Aorta (tissue), 5 donors: ENCODE measurements at regions not wholly inside any gene's neighbourhood (a gene's known extent, or its start where the extent isn't known, plus 50 kb on each side); places are given as distances from the start of the nearest gene placed in this dataset.

Experiments
- ATAC-seq: fragments of 200-7000 bp; cut with Tn5 transposase; one replicate; pipeline ENCODE4 v1.9.1; 2022; ENCODE audit warnings: moderate library complexity; ENCODE audit not compliant: low FRiP score
- DNase-seq, 2 donors: peaks; one replicate each; pipeline ENCODE4 v3.0.0-alpha.2; 2020
- H3K27ac ChIP-seq, 2 donors: one replicate each; pipeline ENCODE4 v1.5.1; 2013; ENCODE audit warnings: low read length in 2 of 2, mild to moderate bottlenecking in 2 of 2, moderate library complexity in 2 of 2, control low read depth in 1 of 2, inconsistent platforms in 1 of 2, low read depth in 1 of 2
- H3K27me3 ChIP-seq, 2 donors: one replicate each; pipeline ENCODE4 v1.6.1; 2013; ENCODE audit warnings: control low read depth in 1 of 2, low read length in 1 of 2, mild to moderate bottlenecking in 1 of 2, moderate library complexity in 1 of 2; ENCODE audit not compliant: insufficient read depth in 2 of 2, control insufficient read depth in 1 of 2
- H3K36me3 ChIP-seq, 2 donors: one replicate each; pipeline ENCODE4 v1.6.1; 2013; ENCODE audit warnings: control low read depth in 1 of 2, low read length in 1 of 2, mild to moderate bottlenecking in 1 of 2; ENCODE audit not compliant: insufficient read depth in 2 of 2, control insufficient read depth in 1 of 2
- H3K4me1 ChIP-seq, 2 donors: one replicate each; pipeline ENCODE4 v1.6.1; 2013; ENCODE audit warnings: low read length in 2 of 2, control low read depth in 1 of 2, mild to moderate bottlenecking in 1 of 2, moderate library complexity in 1 of 2; ENCODE audit not compliant: insufficient read depth in 2 of 2, control insufficient read depth in 1 of 2
- H3K4me3 ChIP-seq, 2 donors: one replicate each; pipeline ENCODE4 v1.5.1; 2013; ENCODE audit warnings: low read length in 2 of 2, control low read depth in 1 of 2, mild to moderate bottlenecking in 1 of 2
- H3K9me3 ChIP-seq: one replicate; pipeline ENCODE4 v1.6.1; 2013; ENCODE audit warnings: mild to moderate bottlenecking, low read length; ENCODE audit not compliant: control insufficient read depth
- WGBS, 2 donors: extraction: QIAGEN DNeasy Blood & Tissue Kit; methylation state at CpG; one replicate each; pipeline ENCODE4 v1.1.7; 2013; 5-methylcytosine and 5-hydroxymethylcytosine counted together
- intact Hi-C, 2 donors: fragments of 100-400 bp; cut with DNase I; formaldehyde crosslinking; loops; one replicate each; pipeline versions ENCODE4 v1.14.2 to v1.15.0; 2022
- donor health status: healthy with polysubstance abuse.
- donor health status: Bipolar disorder and iron deficiency.
- donor health status: DM: no; HTN: no; CAD: no.
- donor health status: DM: no; HTN: no; CAD: no.
- donor health status: DM: yes; HTN: yes; CAD: no.

- H3K27me3 ChIP-seq: no peaks in the 10 kb centered on the region
- intact Hi-C loops: no loop called here
- 74 to 80% methylated on average over 1 of the region's 1 CpG for whole genome bisulfite sequencing, 2 donors
- no peaks in the 10 kb centered on the region for H3K36me3 ChIP-seq
- no peak overlapping the region for H3K4me3 ChIP-seq
- no peaks in the 10 kb centered on the region for H3K4me1 ChIP-seq
- no peaks in the 10 kb centered on the region for H3K9me3 ChIP-seq
- DNase-seq: no peak
- H3K27ac ChIP-seq: no peak overlapping the region
- no peak for ATAC-seq
Measured at GRCh38 chr7:49618028-49618427, 155.4 kb upstream of the VWC2 start.

- no peaks in the 10 kb centered on the region for H3K27me3 ChIP-seq
- no peak overlapping the region for H3K27ac ChIP-seq
- intact Hi-C loops: no loop called here
- WGBS, 2 donors: 63 to 66% methylated on average over 3 of the region's 3 CpGs
- H3K36me3 ChIP-seq: no peaks in the 10 kb centered on the region
- H3K9me3 ChIP-seq: no peaks in the 10 kb centered on the region
- DNase-seq (no peak), ATAC-seq (no peak)
- H3K4me1 ChIP-seq: no peaks in the 10 kb centered on the region
- H3K4me3 ChIP-seq: no peak overlapping the region
Measured at GRCh38 chr7:49623943-49624342, 149.5 kb upstream of the VWC2 start.

DNA sequence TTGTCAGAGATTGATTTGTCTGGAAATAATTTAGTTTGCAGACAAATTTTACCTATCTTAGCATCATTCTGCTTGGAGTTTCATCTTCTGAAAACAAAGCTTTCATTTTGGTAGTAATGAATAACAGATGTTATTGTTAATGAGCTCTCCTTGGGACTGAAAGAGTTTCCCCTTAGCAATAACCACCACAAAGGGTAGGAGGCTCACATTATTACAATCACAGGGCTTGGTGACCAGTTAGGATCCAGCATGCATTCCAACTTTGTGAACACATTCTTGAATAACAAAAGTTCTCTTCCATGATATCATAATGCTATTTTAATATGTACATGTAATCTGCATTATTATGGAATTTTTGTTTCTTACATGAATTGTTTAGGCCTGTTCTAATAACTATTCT, 148.8 kb upstream of the VWC2 start:
- H3K4me3 ChIP-seq: no peak overlapping the region
- no peaks in the 10 kb centered on the region for H3K4me1 ChIP-seq
- no peak overlapping the region for H3K27ac ChIP-seq
- H3K36me3 ChIP-seq: no peaks in the 10 kb centered on the region
- no peaks in the 10 kb centered on the region for H3K9me3 ChIP-seq
- intact Hi-C loops: no loop called here
- ATAC-seq (no peak), DNase-seq (no peak)
- no peaks in the 10 kb centered on the region for H3K27me3 ChIP-seq

- Histone ChIP-seq H3K9me3 (no peaks in the 10 kb centered on the region), H3K27ac (no peak overlapping the region), H3K4me3 (no peak overlapping the region), H3K36me3 (no peaks in the 10 kb centered on the region), H3K27me3 (no peaks in the 10 kb centered on the region), H3K4me1 (no peaks in the 10 kb centered on the region)
- DNase-seq: no peak
- intact Hi-C loops: no loop called here
- whole genome bisulfite sequencing, 2 donors: 77 to 79% methylated on average over 7 of the region's 7 CpGs
- no peak for ATAC-seq
Measured at GRCh38 chr7:49630513-49630912, 142.9 kb upstream of the VWC2 start.

DNA sequence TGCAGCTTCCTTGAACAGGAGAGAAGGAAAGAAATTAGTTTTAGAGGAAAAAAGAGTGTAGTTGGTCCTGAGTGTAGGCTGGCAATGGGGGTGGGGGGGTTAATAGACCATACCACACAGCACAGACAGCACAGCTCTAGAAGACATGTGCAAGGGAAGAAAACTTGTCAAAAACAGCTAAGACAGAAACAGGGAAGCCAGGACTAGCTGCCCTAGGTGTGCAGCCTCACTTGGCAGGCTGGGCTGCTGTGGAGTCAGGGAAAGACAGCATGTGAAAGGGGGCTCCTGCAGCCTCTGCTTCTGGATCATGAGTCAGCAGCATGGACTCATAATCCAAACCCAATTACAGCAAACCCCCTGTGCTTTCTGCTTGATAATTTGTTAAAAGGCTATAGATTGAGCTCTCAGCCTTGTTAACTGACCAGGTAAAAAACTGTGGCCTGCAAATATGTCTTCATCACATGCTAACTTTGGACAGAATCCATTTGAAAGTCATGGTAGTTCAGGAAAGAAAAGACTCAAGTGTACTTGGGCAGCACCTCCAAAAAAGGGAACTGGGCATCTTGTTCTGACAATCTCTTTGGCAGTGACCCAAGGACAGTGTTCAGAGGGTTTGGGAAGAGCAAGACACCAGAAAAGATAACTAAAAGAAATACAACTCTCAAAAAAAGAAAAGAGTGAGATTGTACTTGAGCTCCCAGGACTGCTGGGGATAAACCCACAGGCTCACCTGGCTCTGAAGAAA, 142.2 kb upstream of the VWC2 start:
- Histone ChIP-seq H3K27ac (no peak overlapping the region), H3K36me3 (no peaks in the 10 kb centered on the region), H3K4me3 (no peak overlapping the region), H3K9me3 (no peaks in the 10 kb centered on the region), H3K27me3 (no peaks in the 10 kb centered on the region), H3K4me1 (no peaks in the 10 kb centered on the region)
- DNase-seq (no peak), ATAC-seq (no peak)
- intact Hi-C loops: no loop called here

DNA sequence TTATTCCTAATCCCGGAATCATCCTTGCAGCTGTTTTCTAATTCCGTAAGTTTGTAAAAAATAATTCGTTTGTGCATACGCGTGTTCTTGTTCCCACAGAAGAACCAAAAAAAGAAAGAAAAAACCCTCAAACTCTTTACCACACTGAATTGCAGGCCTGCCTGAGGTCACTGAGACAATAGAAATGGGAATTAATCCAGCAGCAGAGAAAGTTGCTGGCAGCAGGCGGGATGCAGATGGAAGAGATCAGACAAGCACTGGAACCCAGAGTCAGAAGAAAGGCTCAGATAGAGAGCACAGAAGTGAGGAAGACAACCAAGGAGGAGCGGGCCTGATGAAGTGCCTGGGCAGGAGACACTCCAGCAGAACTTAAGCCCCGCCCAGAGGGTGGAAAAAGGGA, 141.5 kb upstream of the VWC2 start:
- Histone ChIP-seq H3K4me1 (no peaks in the 10 kb centered on the region), H3K9me3 (no peaks in the 10 kb centered on the region), H3K4me3 (no peak overlapping the region), H3K36me3 (no peaks in the 10 kb centered on the region), H3K27me3 (no peaks in the 10 kb centered on the region), H3K27ac (no peak overlapping the region)
- ATAC-seq (no peak), DNase-seq (no peak)
- intact Hi-C loops: no loop called here
- WGBS, 2 donors: 74 to 84% methylated on average over 8 of the region's 8 CpGs

DNA sequence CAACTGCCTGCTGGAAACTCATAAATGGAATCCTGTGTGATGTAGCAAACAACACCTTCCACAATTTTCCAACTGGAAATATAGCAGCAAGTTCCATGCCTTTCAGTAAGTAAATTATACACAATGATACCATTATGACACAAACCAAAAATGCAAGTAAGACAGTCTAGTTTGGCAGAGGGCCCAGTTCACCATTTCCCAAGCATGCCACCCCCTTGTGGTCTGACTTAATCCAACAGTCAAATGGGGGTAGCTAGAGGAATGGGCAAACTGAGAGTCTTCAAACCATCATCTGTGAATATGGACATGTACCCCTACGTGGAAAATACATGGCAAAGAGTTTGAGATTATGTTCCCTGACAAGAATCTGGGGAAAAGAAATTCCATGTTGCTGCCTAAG, 137.6 kb upstream of the VWC2 start:
- no peaks in the 10 kb centered on the region for H3K9me3 ChIP-seq
- intact Hi-C loops: no loop called here
- no peak overlapping the region for H3K27ac ChIP-seq
- H3K27me3 ChIP-seq: no peaks in the 10 kb centered on the region
- H3K4me3 ChIP-seq: no peak overlapping the region
- 60 to 86% methylated on average over 1 of the region's 1 CpG for WGBS, 2 donors
- no peaks in the 10 kb centered on the region for H3K4me1 ChIP-seq
- no peak for ATAC-seq
- H3K36me3 ChIP-seq: no peaks in the 10 kb centered on the region
- no peak for DNase-seq

GRCh38 chr7:49636400-49636799, 137.0 kb upstream of the VWC2 start:
- ATAC-seq: no peak
- no peak for DNase-seq
- intact Hi-C loops: no loop called here
- 80 to 91% methylated on average over 3 of the region's 3 CpGs for WGBS, 2 donors
- Histone ChIP-seq H3K4me3 (no peak overlapping the region), H3K9me3 (no peaks in the 10 kb centered on the region), H3K27ac (no peak overlapping the region), H3K27me3 (no peaks in the 10 kb centered on the region), H3K4me1 (no peaks in the 10 kb centered on the region), H3K36me3 (no peaks in the 10 kb centered on the region)

DNA sequence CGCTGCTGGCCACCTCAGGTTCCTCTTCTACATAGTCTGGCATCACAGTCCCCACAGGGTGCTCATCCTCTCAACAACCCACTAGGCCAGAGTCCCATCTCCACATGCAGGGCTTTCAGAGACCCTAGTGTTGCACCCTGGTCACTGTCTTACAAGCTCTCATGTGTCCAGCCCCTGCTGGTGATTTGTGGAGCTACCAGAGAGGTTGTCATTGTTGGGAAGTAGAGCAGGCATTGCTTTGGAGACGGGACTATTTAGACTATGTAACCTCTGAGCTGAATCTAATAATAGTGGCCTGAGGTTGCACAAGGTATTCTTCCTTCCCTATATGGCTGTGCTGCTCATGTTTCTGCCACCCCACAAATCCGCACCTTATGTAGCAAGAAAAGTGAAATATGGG, 135.3 kb upstream of the VWC2 start:
- Histone ChIP-seq H3K36me3 (no peaks in the 10 kb centered on the region), H3K4me3 (no peak overlapping the region), H3K27ac (no peak overlapping the region), H3K27me3 (no peaks in the 10 kb centered on the region), H3K4me1 (no peaks in the 10 kb centered on the region), H3K9me3 (no peaks in the 10 kb centered on the region)
- ATAC-seq: no peak
- intact Hi-C loops: no loop called here
- DNase-seq: no peak
- 70 to 72% methylated on average over 3 of the region's 3 CpGs for WGBS, 2 donors
